Nephron (organoid): ENCODE measurements at regions not wholly inside any gene's neighbourhood (a gene's known extent, or its start where the extent isn't known, plus 50 kb on each side); places are given as distances from the start of the nearest gene placed in this dataset.

Source experiments
- H3K27ac Mint-ChIP-seq, 3 experiments: 2 replicates each; pipeline ENCODE4 v1.8.0; 2020; ENCODE audit warnings: mixed read lengths in 3 of 3, mild to moderate bottlenecking in 2 of 3, moderate library complexity in 1 of 3
- H3K27me3 Mint-ChIP-seq: 2 replicates; pipeline ENCODE4 v1.8.0; 2021; ENCODE audit warnings: low read depth, mild to moderate bottlenecking, moderate library complexity, mixed read lengths
- H3K36me3 Mint-ChIP-seq: 2 replicates; pipeline ENCODE4 v1.8.0; 2020; ENCODE audit warnings: low read depth, mixed read lengths
- H3K4me1 Mint-ChIP-seq: 2 replicates; pipeline ENCODE4 v1.8.0; 2020; ENCODE audit warnings: mixed read lengths
- H3K4me3 Mint-ChIP-seq, 3 experiments: 2 replicates each; pipeline ENCODE4 v1.8.0; 2020; ENCODE audit warnings: mild to moderate bottlenecking in 3 of 3, mixed read lengths in 3 of 3, moderate library complexity in 2 of 3
- H3K9me3 Mint-ChIP-seq: 2 replicates; pipeline ENCODE4 v1.8.0; 2020; ENCODE audit warnings: mixed read lengths
- TF ChIP-seq, protein P1 (sequence below), 3 experiments: fragments of 200-600 bp; sonication (generic); IDR thresholded peaks; one replicate each; pipeline ENCODE4 v1.5.0; 2021; ENCODE audit warnings: antibody characterized with exemption in 3 of 3; ENCODE audit not compliant: unreplicated experiment in 3 of 3

DNA sequence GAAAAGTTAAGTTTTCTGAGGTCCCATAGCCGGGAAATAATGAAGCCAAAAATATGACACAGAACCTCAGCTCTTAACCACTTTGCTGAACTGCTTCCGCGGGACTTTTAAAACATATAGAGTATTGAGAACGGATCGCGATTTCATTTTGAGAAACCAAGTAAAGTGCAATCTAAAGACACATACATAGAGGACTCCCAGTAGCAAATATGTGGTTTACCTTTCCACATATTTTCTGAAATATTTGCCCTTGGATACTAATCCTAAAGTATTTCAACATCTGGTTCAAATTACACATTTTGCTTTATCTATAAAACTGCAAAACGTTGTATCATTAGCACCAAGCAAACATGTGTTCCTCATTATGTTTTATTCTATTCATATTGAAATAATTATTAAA lies 776.5 kb downstream of the ROBO2 start:
- no peaks in the 10 kb centered on the region for H3K4me1 Mint-ChIP-seq

GRCh38 chr3:77825001-77825827 lies 785.3 kb downstream of the ROBO2 start:
- TF ChIP-seq, protein P1, sequence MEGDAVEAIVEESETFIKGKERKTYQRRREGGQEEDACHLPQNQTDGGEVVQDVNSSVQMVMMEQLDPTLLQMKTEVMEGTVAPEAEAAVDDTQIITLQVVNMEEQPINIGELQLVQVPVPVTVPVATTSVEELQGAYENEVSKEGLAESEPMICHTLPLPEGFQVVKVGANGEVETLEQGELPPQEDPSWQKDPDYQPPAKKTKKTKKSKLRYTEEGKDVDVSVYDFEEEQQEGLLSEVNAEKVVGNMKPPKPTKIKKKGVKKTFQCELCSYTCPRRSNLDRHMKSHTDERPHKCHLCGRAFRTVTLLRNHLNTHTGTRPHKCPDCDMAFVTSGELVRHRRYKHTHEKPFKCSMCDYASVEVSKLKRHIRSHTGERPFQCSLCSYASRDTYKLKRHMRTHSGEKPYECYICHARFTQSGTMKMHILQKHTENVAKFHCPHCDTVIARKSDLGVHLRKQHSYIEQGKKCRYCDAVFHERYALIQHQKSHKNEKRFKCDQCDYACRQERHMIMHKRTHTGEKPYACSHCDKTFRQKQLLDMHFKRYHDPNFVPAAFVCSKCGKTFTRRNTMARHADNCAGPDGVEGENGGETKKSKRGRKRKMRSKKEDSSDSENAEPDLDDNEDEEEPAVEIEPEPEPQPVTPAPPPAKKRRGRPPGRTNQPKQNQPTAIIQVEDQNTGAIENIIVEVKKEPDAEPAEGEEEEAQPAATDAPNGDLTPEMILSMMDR (IDR thresholded peaks at IDR 0.05; ENCODE audit: unreplicated experiment in 3 of 3), result no peak
- Mint-ChIP-seq H3K4me3 (no peak overlapping the region), H3K27ac (no peak overlapping the region), H3K4me1 (no peaks in the 10 kb centered on the region), H3K36me3 (no peaks in the 10 kb centered on the region), H3K9me3 (peaks cover 27% of the 10 kb centered on the region), H3K27me3 (no peaks in the 10 kb centered on the region)

More for the DNA sequence above, 776.5 kb downstream of the ROBO2 start:
- Mint-ChIP-seq H3K27ac (no peak overlapping the region), H3K4me3 (no peak overlapping the region), H3K9me3 (peaks cover 2% of the 10 kb centered on the region), H3K36me3 (no peaks in the 10 kb centered on the region), H3K27me3 (no peaks in the 10 kb centered on the region)
- TF ChIP-seq, protein P1 (IDR thresholded peaks at IDR 0.05; ENCODE audit: unreplicated experiment in 3 of 3), result no peak

- TF ChIP-seq, protein P1 (IDR thresholded peaks at IDR 0.05; ENCODE audit: unreplicated experiment in 3 of 3), result no peak
- peaks cover 11% of the 10 kb centered on the region for H3K4me1 Mint-ChIP-seq
- peaks cover under 1% of the 10 kb centered on the region for H3K36me3 Mint-ChIP-seq
- peak overlapping the region in 1 of 3 experiments; percentile 8 for H3K4me3 Mint-ChIP-seq
- H3K27me3 Mint-ChIP-seq, result no peaks in the 10 kb centered on the region
- peaks cover 6% of the 10 kb centered on the region for H3K9me3 Mint-ChIP-seq
- peak overlapping the region in 1 of 3 experiments; percentile 21 for H3K27ac Mint-ChIP-seq
These were observed 796.0 kb downstream of the ROBO2 start for GRCh38 chr3:77835921-77836320.

DNA sequence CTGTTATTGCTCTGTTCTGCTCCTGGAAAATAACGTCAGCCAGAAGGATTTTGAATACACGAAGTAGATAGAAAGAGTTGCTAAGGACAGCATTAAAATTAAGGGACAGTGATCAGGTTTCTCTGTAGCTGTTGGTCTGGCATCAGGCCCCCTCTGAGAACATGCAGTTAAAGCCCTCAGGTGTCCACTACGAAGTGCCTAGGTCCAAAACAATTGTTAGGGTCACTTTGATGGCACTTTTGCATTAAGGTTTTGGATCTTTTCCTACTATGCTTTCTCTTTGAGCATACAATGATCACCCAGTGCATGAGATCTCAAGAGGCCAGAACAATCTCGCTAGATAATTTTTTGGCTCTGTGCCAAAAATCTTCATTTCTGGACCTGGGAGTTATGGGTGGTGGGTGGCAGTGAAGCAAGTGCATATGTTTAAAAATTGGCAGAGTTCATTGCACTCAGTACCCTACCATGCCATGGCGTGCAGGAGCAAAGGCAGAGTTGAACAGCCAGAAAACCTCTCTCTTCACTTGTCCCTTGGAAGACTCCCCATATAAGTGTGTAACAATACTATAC lies 797.6 kb downstream of the ROBO2 start:
- Mint-ChIP-seq H3K27me3 (no peaks in the 10 kb centered on the region), H3K36me3 (peaks cover 8% of the 10 kb centered on the region)
- TF ChIP-seq, protein P1 (IDR thresholded peaks at IDR 0.05; ENCODE audit: unreplicated experiment in 3 of 3), result no peak

GRCh38 chr3:77859156-77859555 lies 819.3 kb downstream of the ROBO2 start:
- no peak overlapping the region for H3K27ac Mint-ChIP-seq
- H3K27me3 Mint-ChIP-seq, result no peaks in the 10 kb centered on the region
- no peak overlapping the region for H3K4me3 Mint-ChIP-seq
- H3K9me3 Mint-ChIP-seq, result peaks cover 3% of the 10 kb centered on the region
- H3K36me3 Mint-ChIP-seq, result no peaks in the 10 kb centered on the region
- TF ChIP-seq, protein P1 (IDR thresholded peaks at IDR 0.05; ENCODE audit: unreplicated experiment in 3 of 3), result no peak
- peaks cover 5% of the 10 kb centered on the region for H3K4me1 Mint-ChIP-seq

More for the DNA sequence above, 797.6 kb downstream of the ROBO2 start:
- H3K9me3 Mint-ChIP-seq, result peaks cover 21% of the 10 kb centered on the region
- H3K4me3 Mint-ChIP-seq, result no peak overlapping the region
- H3K27ac Mint-ChIP-seq, result peak overlapping the region in 1 of 3 experiments; percentile 4
- peaks cover 11% of the 10 kb centered on the region for H3K4me1 Mint-ChIP-seq
